H9 (cell line): ENCODE measurements at regions not wholly inside any gene's neighbourhood (a gene's known extent, or its start where the extent isn't known, plus 50 kb on each side); places are given as distances from the start of the nearest gene placed in this dataset.

Experiments used
- DNase-seq: peaks from one replicate; pipeline ENCODE4 v3.0.0-alpha.2; 2017
- H2AFZ ChIP-seq: one replicate; pipeline ENCODE4 v1.6.1; 2013; ENCODE audit warnings: mild to moderate bottlenecking, low read length, control low read depth, moderate library complexity
- H2AK5ac ChIP-seq: 2 replicates; pipeline ENCODE4 v1.6.1; 2013; ENCODE audit warnings: low read length, control low read depth, mixed read lengths; ENCODE audit not compliant: insufficient read length
- H2BK120ac ChIP-seq: one replicate; pipeline ENCODE4 v1.6.1; 2013; ENCODE audit warnings: low read depth, mild to moderate bottlenecking, low read length, control low read depth, inconsistent platforms; ENCODE audit not compliant: poor library complexity, severe bottlenecking
- H2BK12ac ChIP-seq: 2 replicates; pipeline ENCODE4 v1.6.1; 2013; ENCODE audit warnings: low read length, control low read depth, mixed read lengths, low read depth; ENCODE audit not compliant: insufficient read length
- H2BK15ac ChIP-seq: 2 replicates; pipeline ENCODE4 v1.6.1; 2013; ENCODE audit warnings: low read depth, low read length, control low read depth
- H2BK20ac ChIP-seq: one replicate; pipeline ENCODE4 v1.6.1; 2013; ENCODE audit warnings: low read depth, mild to moderate bottlenecking, low read length, control low read depth, inconsistent platforms; ENCODE audit not compliant: poor library complexity, severe bottlenecking
- H2BK5ac ChIP-seq: 2 replicates; pipeline ENCODE4 v1.6.1; 2013; ENCODE audit warnings: low read length, control low read depth, mixed read lengths; ENCODE audit not compliant: insufficient read length
- H3K14ac ChIP-seq: 2 replicates; pipeline ENCODE4 v1.6.1; 2013; ENCODE audit warnings: low read length, control low read depth; ENCODE audit not compliant: insufficient read depth
- H3K18ac ChIP-seq: 2 replicates; pipeline ENCODE4 v1.6.1; 2013; ENCODE audit warnings: low read depth, mild to moderate bottlenecking, mixed read lengths, low read length, control low read depth; ENCODE audit not compliant: insufficient read length
- H3K23ac ChIP-seq: 2 replicates; pipeline ENCODE4 v1.6.1; 2013; ENCODE audit warnings: low read length, control low read depth, mixed read lengths, low read depth; ENCODE audit not compliant: insufficient read length
- H3K23me2 ChIP-seq: 2 replicates; pipeline ENCODE4 v1.6.1; 2013; ENCODE audit warnings: low read depth, mild to moderate bottlenecking, mixed read lengths, low read length, control low read depth; ENCODE audit not compliant: insufficient read length, poor library complexity, severe bottlenecking
- H3K27ac ChIP-seq: 2 replicates; pipeline ENCODE4 v1.5.1; 2013; ENCODE audit warnings: low read length, control low read depth, mixed read lengths, low read depth; ENCODE audit not compliant: insufficient read length
- H3K27me3 ChIP-seq: 2 replicates; pipeline ENCODE4 v1.6.1; 2013; ENCODE audit warnings: low read length, control low read depth, inconsistent platforms; ENCODE audit not compliant: insufficient read depth
- H3K4ac ChIP-seq: 2 replicates; pipeline ENCODE4 v1.6.1; 2013; ENCODE audit warnings: low read depth, mild to moderate bottlenecking, control low read depth, inconsistent platforms, low read length, moderate library complexity
- H3K4me1 ChIP-seq: 2 replicates; pipeline ENCODE4 v1.6.1; 2013; ENCODE audit warnings: low read length, control low read depth, inconsistent platforms; ENCODE audit not compliant: insufficient read depth
- H3K4me2 ChIP-seq: 2 replicates; pipeline ENCODE4 v1.6.1; 2013; ENCODE audit warnings: low read length, control low read depth, mixed read lengths; ENCODE audit not compliant: insufficient read length, insufficient read depth
- H3K56ac ChIP-seq: 2 replicates; pipeline ENCODE4 v1.6.1; 2013; ENCODE audit warnings: low read depth, mild to moderate bottlenecking, mixed read lengths, low read length, control low read depth; ENCODE audit not compliant: insufficient read length
- H3K79me1 ChIP-seq: 2 replicates; pipeline ENCODE4 v1.6.1; 2013; ENCODE audit warnings: low read depth, mild to moderate bottlenecking, moderate library complexity, low read length, control low read depth, inconsistent platforms; ENCODE audit not compliant: insufficient read depth, poor library complexity, severe bottlenecking
- H3K79me2 ChIP-seq: 2 replicates; pipeline ENCODE4 v1.6.1; 2013; ENCODE audit warnings: low read length, control low read depth, inconsistent platforms; ENCODE audit not compliant: insufficient read depth
- H3K9ac ChIP-seq: 2 replicates; pipeline ENCODE4 v1.6.1; 2013; ENCODE audit warnings: low read length, control low read depth, mixed read lengths; ENCODE audit not compliant: insufficient read length; ENCODE audit errors: extremely low read depth
- H3K9me3 ChIP-seq: one replicate; pipeline ENCODE4 v1.6.1; 2013; ENCODE audit warnings: low read depth, low read length, inconsistent platforms; ENCODE audit not compliant: control insufficient read depth
- H3T11ph ChIP-seq: one replicate; pipeline ENCODE4 v1.6.1; 2013; ENCODE audit warnings: mild to moderate bottlenecking, low read length, control low read depth, inconsistent platforms
- H4K20me1 ChIP-seq: one replicate; pipeline ENCODE4 v1.6.1; 2013; ENCODE audit not compliant: control insufficient read depth, insufficient read length, insufficient read depth
- H4K5ac ChIP-seq: 2 replicates; pipeline ENCODE4 v1.6.1; 2013; ENCODE audit warnings: low read depth, mild to moderate bottlenecking, mixed read lengths, low read length, control low read depth; ENCODE audit not compliant: insufficient read length
- H4K8ac ChIP-seq: replicated peaks from 2 replicates; pipeline ENCODE4 v1.6.1; 2013; ENCODE audit warnings: low read length, control low read depth, mixed read lengths, low read depth; ENCODE audit not compliant: insufficient read length
- H4K91ac ChIP-seq: 2 replicates; pipeline ENCODE4 v1.6.1; 2013; ENCODE audit warnings: low read depth, mild to moderate bottlenecking, moderate library complexity, mixed read lengths, low read length, control low read depth; ENCODE audit not compliant: insufficient read length
- H3K27ac Mint-ChIP-seq, 3 experiments: 2 replicates in 2 of 3; 3 replicates in 1 of 3; pipeline ENCODE4 v1.8.0; 2020 to 2021; ENCODE audit warnings: mixed read lengths in 3 of 3, mild to moderate bottlenecking in 1 of 3, moderate library complexity in 1 of 3
- H3K27me3 Mint-ChIP-seq: 2 replicates; pipeline ENCODE4 v1.8.0; 2021; ENCODE audit warnings: low read depth, mild to moderate bottlenecking, moderate library complexity, mixed read lengths
- H3K36me3 Mint-ChIP-seq, 3 experiments: 2 replicates in 2 of 3; 3 replicates in 1 of 3; pipeline ENCODE4 v1.8.0; 2020 to 2021; ENCODE audit warnings: low read depth in 3 of 3, mixed read lengths in 3 of 3; ENCODE audit not compliant: insufficient read depth in 1 of 3
- H3K4me1 Mint-ChIP-seq, 2 experiments: 2 replicates each; pipeline ENCODE4 v1.8.0; 2020; ENCODE audit warnings: mixed read lengths in 2 of 2
- H3K4me3 Mint-ChIP-seq, 2 experiments: 2 replicates in 1 of 2; 3 replicates in 1 of 2; pipeline ENCODE4 v1.8.0; 2020 to 2021; ENCODE audit warnings: mild to moderate bottlenecking in 2 of 2, mixed read lengths in 2 of 2, moderate library complexity in 1 of 2
- H3K9me3 Mint-ChIP-seq, 2 experiments: 2 replicates in 1 of 2; 3 replicates in 1 of 2; pipeline ENCODE4 v1.8.0; 2020; ENCODE audit warnings: mild to moderate bottlenecking in 2 of 2, mixed read lengths in 2 of 2, moderate library complexity in 1 of 2
- WGBS: extraction: QIAGEN DNeasy Blood & Tissue Kit; methylation state at CpG from one replicate; pipeline ENCODE4 v1.1.7; 2013; ENCODE audit warnings: missing lambda C conversion rate, low lambda C conversion rate, mixed read lengths; ENCODE audit not compliant: insufficient read length; ENCODE audit errors: extremely low coverage; 5-methylcytosine and 5-hydroxymethylcytosine counted together
- TF ChIP-seq, protein P1 (sequence below): fragments of 200-600 bp; sonication (generic); conservative IDR thresholded peaks from 3 replicates; pipeline ENCODE4 v1.8.0; 2021; ENCODE audit warnings: antibody characterized with exemption, mild to moderate bottlenecking

DNA sequence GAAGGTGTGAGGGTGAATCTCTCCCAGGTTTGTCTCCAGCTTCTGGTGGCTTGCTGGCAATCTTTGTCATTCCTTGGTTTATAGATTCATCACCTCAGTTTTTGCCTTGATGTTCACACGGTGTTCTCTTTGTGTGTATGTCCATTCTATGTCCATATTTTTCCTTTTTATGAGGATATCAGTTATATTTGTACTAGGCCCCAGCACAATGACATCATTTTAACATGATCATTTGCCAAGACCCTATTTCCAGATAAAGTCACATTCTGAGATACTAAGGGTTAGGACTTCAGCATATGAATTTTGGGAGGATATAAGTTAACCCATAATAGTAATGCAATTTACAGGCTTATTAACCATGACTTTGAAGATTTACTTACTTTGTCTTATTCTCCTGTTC lies 649.0 kb downstream of the CPS1 start:
- Histone ChIP-seq H4K20me1 (no peaks in the 10 kb centered on the region), H3K9me3 (no peaks in the 10 kb centered on the region), H3K4ac (no peak overlapping the region), H2BK20ac (no peak overlapping the region), H3K27me3 (no peaks in the 10 kb centered on the region), H3K27ac (no peak overlapping the region), H3K79me1 (no peaks in the 10 kb centered on the region), H4K5ac (no peak overlapping the region), H3K23me2 (no peaks in the 10 kb centered on the region), H2AFZ (no peak overlapping the region), H3K56ac (no peak overlapping the region), H3K18ac (no peak overlapping the region), H2BK15ac (no peak overlapping the region), H3K14ac (no peak overlapping the region), H3K79me2 (no peaks in the 10 kb centered on the region), H4K91ac (no peak overlapping the region), H2AK5ac (no peak overlapping the region), H3K9ac (no peak overlapping the region), H3K4me1 (no peaks in the 10 kb centered on the region), H3K23ac (no peak overlapping the region), H2BK5ac (no peak overlapping the region), H4K8ac (no peak overlapping the region), H3K4me2 (no peak overlapping the region), H2BK12ac (no peak overlapping the region), H3T11ph (no peak overlapping the region), H2BK120ac (no peak overlapping the region)
- H3K4me1 Mint-ChIP-seq: no peaks in the 10 kb centered on the region
- no peaks in the 10 kb centered on the region for H3K9me3 Mint-ChIP-seq
- no peak for DNase-seq
- TF ChIP-seq, protein P1, sequence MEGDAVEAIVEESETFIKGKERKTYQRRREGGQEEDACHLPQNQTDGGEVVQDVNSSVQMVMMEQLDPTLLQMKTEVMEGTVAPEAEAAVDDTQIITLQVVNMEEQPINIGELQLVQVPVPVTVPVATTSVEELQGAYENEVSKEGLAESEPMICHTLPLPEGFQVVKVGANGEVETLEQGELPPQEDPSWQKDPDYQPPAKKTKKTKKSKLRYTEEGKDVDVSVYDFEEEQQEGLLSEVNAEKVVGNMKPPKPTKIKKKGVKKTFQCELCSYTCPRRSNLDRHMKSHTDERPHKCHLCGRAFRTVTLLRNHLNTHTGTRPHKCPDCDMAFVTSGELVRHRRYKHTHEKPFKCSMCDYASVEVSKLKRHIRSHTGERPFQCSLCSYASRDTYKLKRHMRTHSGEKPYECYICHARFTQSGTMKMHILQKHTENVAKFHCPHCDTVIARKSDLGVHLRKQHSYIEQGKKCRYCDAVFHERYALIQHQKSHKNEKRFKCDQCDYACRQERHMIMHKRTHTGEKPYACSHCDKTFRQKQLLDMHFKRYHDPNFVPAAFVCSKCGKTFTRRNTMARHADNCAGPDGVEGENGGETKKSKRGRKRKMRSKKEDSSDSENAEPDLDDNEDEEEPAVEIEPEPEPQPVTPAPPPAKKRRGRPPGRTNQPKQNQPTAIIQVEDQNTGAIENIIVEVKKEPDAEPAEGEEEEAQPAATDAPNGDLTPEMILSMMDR: no peak
- no CpG with 5 or more reads among the region's 1 CpG for WGBS
- H3K36me3 Mint-ChIP-seq: no peaks in the 10 kb centered on the region
- no peak overlapping the region for H3K27ac Mint-ChIP-seq
- no peak overlapping the region for H3K4me3 Mint-ChIP-seq
- H3K27me3 Mint-ChIP-seq: no peaks in the 10 kb centered on the region
